Kidney (tissue), 13 donors: ENCODE measurements at regions not wholly inside any gene's neighbourhood (a gene's known extent, or its start where the extent isn't known, plus 50 kb on each side); places are given as distances from the start of the nearest gene placed in this dataset.

Experiments
- DNase-seq, 5 donors: peaks; one replicate each; pipeline ENCODE4 v3.0.0-alpha.2; 2013 to 2020
- FAIRE-seq: peaks from 2 replicates; lab custom pipeline; 2012; peaks lifted over from hg19 to GRCh38; lab: Jason Lieb, UNC
- H3K27ac ChIP-seq, 2 donors: one replicate each; pipeline ENCODE4 v1.7.0; 2013; ENCODE audit warnings: low read depth in 2 of 2, low read length in 2 of 2, inconsistent platforms in 1 of 2
- H3K27me3 ChIP-seq: one replicate; pipeline ENCODE4 v1.7.1; 2013; ENCODE audit warnings: low read length, inconsistent platforms; ENCODE audit not compliant: control insufficient read depth, insufficient read depth
- H3K36me3 ChIP-seq, 3 donors: one replicate each; pipeline versions ENCODE4 v1.7.0 to v1.7.1; 2013; ENCODE audit warnings: low read length in 3 of 3, control low read depth in 1 of 3, inconsistent platforms in 1 of 3; ENCODE audit not compliant: insufficient read depth in 3 of 3, control insufficient read depth in 2 of 3
- H3K4me1 ChIP-seq, 3 donors: one replicate each; pipeline versions ENCODE4 v1.7.0 to v1.7.1; 2013; ENCODE audit warnings: low read length in 3 of 3, inconsistent platforms in 1 of 3, low read depth in 1 of 3; ENCODE audit not compliant: control insufficient read depth in 2 of 3, insufficient read depth in 2 of 3
- H3K4me3 ChIP-seq, 3 donors: one replicate each; pipeline versions ENCODE4 v1.7.0 to v1.8.1; 2013; ENCODE audit warnings: low read length in 3 of 3, control low read depth in 1 of 3, inconsistent platforms in 1 of 3
- H3K9ac ChIP-seq, 3 donors: one replicate each; pipeline versions ENCODE4 v1.7.0 to v1.7.1; 2013; ENCODE audit warnings: low read length in 3 of 3, control low read depth in 1 of 3, inconsistent platforms in 1 of 3
- H3K9me3 ChIP-seq, 3 donors: one replicate each; pipeline versions ENCODE4 v1.7.0 to v1.7.1; 2013; ENCODE audit warnings: low read length in 3 of 3, control low read depth in 1 of 3, inconsistent platforms in 1 of 3; ENCODE audit not compliant: control insufficient read depth in 2 of 3, insufficient read depth in 1 of 3
- intact Hi-C: fragments of 100-400 bp; cut with DNase I; formaldehyde crosslinking; loops from one replicate; pipeline ENCODE4 v1.11.1; 2022
- TF ChIP-seq, protein P1 (sequence below): IDR thresholded peaks from 3 replicates; pipeline ENCODE4 v1.5.1; 2012; ENCODE audit warnings: mild to moderate bottlenecking, moderate library complexity, borderline replicate concordance; ENCODE audit not compliant: insufficient read depth; ENCODE audit errors: extremely low read depth
- donor health status: control.
- donor health status: control.
- donor health status: control.
- donor health status: control.
- donor health status: control.
- donor health status: DM: yes; HTN: yes; CAD: no.
- donor health status: Normal renal cell carcinoma (clear cell type).

DNA sequence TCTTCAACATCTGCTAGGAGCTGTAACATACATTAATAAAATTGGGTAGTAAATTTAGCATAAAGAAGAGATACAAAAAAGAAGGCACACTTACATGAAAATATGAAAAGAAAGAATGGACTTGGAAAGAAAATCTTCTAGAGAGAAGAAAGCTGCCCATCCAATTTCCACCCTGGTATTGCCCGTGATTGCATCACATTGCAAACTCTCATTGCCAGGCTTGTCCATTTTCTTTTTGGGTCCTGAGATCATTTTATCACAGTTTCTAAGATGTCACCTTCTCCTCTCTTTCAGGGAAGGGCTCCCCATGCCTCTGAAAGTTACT lies 321.5 kb downstream of the RND3 start:
- H3K4me1 ChIP-seq: no peaks in the 10 kb centered on the region
- no peak overlapping the region for H3K4me3 ChIP-seq
- intact Hi-C loops: no loop called here

DNA sequence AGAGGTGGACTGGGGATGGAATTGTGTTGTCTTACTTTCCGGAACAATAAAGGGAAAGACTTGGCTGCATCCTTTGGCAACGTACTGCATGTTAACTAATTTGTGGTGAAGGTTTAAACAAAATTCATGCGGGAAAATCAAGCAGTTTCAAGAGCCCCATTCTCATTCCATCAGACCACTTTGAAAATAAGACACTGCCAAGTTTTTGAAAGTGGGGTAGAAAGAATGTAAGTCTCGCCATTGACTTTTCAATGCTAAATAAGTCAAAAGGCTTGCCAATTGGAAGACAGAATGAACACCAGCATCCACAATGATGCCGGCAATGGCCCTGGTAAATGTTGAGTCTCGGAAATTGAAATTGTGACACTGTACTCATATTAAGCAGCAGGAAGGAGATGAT lies 322.0 kb downstream of the RND3 start:
- DNase-seq: no peak
- no peaks in the 10 kb centered on the region for H3K9me3 ChIP-seq
- intact Hi-C loops: no loop called here
- no peak overlapping the region for H3K4me3 ChIP-seq
- no peaks in the 10 kb centered on the region for H3K36me3 ChIP-seq
- H3K4me1 ChIP-seq: no peaks in the 10 kb centered on the region
- H3K27ac ChIP-seq: no peak overlapping the region
- FAIRE-seq: no peak
- TF ChIP-seq, protein P1, sequence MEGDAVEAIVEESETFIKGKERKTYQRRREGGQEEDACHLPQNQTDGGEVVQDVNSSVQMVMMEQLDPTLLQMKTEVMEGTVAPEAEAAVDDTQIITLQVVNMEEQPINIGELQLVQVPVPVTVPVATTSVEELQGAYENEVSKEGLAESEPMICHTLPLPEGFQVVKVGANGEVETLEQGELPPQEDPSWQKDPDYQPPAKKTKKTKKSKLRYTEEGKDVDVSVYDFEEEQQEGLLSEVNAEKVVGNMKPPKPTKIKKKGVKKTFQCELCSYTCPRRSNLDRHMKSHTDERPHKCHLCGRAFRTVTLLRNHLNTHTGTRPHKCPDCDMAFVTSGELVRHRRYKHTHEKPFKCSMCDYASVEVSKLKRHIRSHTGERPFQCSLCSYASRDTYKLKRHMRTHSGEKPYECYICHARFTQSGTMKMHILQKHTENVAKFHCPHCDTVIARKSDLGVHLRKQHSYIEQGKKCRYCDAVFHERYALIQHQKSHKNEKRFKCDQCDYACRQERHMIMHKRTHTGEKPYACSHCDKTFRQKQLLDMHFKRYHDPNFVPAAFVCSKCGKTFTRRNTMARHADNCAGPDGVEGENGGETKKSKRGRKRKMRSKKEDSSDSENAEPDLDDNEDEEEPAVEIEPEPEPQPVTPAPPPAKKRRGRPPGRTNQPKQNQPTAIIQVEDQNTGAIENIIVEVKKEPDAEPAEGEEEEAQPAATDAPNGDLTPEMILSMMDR: no peak
- H3K27me3 ChIP-seq: no peaks in the 10 kb centered on the region
- H3K9ac ChIP-seq: no peak overlapping the region

More for the DNA sequence above, 321.5 kb downstream of the RND3 start:
- TF ChIP-seq, protein P1: no peak
- DNase-seq (no peak), FAIRE-seq (no peak)
- Histone ChIP-seq H3K9me3 (no peaks in the 10 kb centered on the region), H3K27ac (no peak overlapping the region), H3K9ac (no peak overlapping the region), H3K36me3 (no peaks in the 10 kb centered on the region), H3K27me3 (no peaks in the 10 kb centered on the region)

DNA sequence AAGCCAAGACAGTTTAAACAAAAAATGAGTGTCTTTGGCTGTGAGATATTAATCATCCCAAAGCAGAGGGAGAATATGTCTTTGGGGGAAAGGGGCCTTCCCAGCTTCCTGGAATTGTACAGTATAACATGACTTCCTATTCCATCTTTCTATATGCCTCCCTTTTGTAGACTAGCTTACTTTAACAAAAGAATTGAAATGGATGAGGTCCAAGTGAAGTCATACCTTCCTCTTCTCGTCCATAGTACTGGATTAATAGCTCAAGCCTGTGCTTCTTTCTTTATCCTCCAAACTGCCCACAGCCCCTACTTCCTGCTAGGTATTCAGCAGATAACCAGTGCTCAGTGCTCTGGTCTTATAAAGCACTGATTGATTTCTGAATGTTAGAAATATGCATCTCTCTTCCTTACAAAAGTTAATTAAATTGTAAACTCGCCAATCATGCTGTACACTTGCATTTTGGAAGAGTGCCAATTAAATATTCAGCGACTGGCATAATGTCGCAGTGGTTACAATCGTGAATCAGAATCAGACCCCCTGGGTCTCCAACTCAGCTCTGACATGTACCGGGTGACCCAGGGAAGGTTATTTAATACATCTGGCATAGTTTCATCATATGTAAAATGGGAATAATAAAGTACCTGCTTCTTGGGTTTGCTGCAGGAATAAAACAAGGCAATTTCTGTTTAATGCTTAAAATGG lies 325.1 kb downstream of the RND3 start:
- no peaks in the 10 kb centered on the region for H3K4me1 ChIP-seq
- H3K27ac ChIP-seq: no peak overlapping the region
- FAIRE-seq (no peak), DNase-seq (peak in 1 of 5 donors; percentile 23)
- intact Hi-C loops: no loop called here
- TF ChIP-seq, protein P1: no peak
- no peaks in the 10 kb centered on the region for H3K27me3 ChIP-seq
- no peaks in the 10 kb centered on the region for H3K9me3 ChIP-seq
- no peak overlapping the region for H3K4me3 ChIP-seq
- no peaks in the 10 kb centered on the region for H3K36me3 ChIP-seq
- no peak overlapping the region for H3K9ac ChIP-seq

DNA sequence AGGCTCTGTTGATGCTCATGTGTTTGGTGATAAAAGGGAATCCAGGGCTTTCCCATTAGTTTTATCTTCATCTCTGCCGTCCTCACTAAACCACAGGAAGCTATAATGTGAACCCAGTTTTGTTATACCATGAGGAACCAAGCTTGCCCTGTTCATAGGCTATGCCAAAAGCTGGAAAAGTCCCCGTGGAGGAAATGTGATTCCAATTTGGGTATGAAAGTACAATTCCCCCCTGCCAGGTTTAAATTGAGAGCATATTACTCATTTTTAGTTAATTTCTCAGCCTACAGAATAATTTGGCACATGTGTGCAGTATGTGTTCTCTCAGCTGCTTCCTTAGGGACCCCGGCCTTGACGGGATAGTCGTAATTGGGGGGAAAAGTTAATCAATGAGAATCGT lies 327.4 kb downstream of the RND3 start:
- TF ChIP-seq, protein P1: no peak

More for the DNA sequence above, 327.4 kb downstream of the RND3 start:
- no peaks in the 10 kb centered on the region for H3K9me3 ChIP-seq
- no peak overlapping the region for H3K27ac ChIP-seq
- H3K36me3 ChIP-seq: no peaks in the 10 kb centered on the region
- no peak for DNase-seq
- no peak overlapping the region for H3K9ac ChIP-seq
- H3K4me1 ChIP-seq: no peaks in the 10 kb centered on the region
- intact Hi-C loops: no loop called here
- no peak overlapping the region for H3K4me3 ChIP-seq
- H3K27me3 ChIP-seq: no peaks in the 10 kb centered on the region
- no peak for FAIRE-seq
